ENCODE measurements at regions not wholly inside any gene's neighbourhood (a gene's known extent, or its start where the extent isn't known, plus 50 kb on each side); places are given as distances from the start of the nearest gene placed in this dataset.

- Mint-ChIP-seq H3K27ac (no peak overlapping the region), H3K4me1 (peaks cover 6% of the 10 kb centered on the region), H3K27me3 (peaks cover 17% of the 10 kb centered on the region), H3K36me3 (ENCODE audit: low read depth) (no peaks in the 10 kb centered on the region), H3K4me3 (peak overlapping the region; percentile 27), H3K9me3 (no peaks in the 10 kb centered on the region)
- intact Hi-C loops (cut with micrococcal nuclease), result no loop called here
- no peak for DNase-seq
Observed at GRCh38 chr7:54663603-54664234, 95.3 kb downstream of the SEC61G start.

DNA sequence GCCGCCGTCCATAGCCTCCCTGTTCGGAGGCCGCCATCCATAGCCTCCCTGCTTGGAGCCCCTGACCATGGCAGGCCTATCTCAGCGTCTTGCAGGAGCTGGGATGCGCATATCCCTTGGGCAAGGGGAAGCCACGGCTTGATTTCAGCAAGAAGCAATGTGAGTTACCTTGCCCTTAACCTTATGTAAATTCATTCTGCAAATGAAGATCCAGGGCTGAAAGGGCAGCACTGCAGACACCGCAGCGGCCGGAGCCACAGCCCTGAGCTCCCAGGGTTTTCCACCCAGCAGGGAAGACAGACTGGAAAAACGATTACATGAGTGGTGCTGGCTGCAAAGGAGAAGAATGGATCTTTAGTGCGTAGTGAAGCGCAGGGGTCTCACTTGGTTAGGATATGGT is 95.8 kb downstream of the SEC61G start:
- DNase-seq, result peak; percentile 42
- intact Hi-C loops (cut with micrococcal nuclease), result no loop called here
- no peak overlapping the region for H3K27ac Mint-ChIP-seq
- H3K27me3 Mint-ChIP-seq, result peaks cover 17% of the 10 kb centered on the region
- H3K4me1 Mint-ChIP-seq, result peaks cover 6% of the 10 kb centered on the region
- H3K9me3 Mint-ChIP-seq, result no peaks in the 10 kb centered on the region
- no peak overlapping the region for H3K4me3 Mint-ChIP-seq
- no peaks in the 10 kb centered on the region for H3K36me3 Mint-ChIP-seq (ENCODE audit: low read depth)

DNA sequence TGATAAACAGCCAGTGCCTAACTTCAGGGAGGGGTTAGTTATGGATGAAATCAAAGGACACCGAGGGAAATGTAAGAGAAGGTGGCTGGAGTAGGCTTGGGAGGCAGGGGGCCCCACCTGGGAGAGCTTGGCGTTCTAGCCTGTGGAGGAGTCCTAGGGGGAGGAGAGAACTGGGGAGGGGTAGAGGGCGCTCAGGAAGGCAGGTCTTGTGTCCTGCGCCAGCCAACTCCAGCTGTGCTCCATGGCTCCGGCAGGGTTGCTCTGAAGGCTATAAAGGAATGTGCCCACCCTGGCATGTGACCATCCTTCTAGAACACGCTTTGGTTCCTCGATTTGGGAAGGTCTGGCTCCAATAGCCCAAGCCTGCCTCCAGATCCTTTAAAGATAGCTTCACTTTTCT is 96.3 kb downstream of the SEC61G start:
- H3K27ac Mint-ChIP-seq, result no peak overlapping the region
- peaks cover 6% of the 10 kb centered on the region for H3K4me1 Mint-ChIP-seq
- intact Hi-C loops (cut with micrococcal nuclease), result no loop called here
- H3K36me3 Mint-ChIP-seq (ENCODE audit: low read depth), result no peaks in the 10 kb centered on the region
- no peak overlapping the region for H3K4me3 Mint-ChIP-seq
- no peaks in the 10 kb centered on the region for H3K9me3 Mint-ChIP-seq
- peaks cover 17% of the 10 kb centered on the region for H3K27me3 Mint-ChIP-seq
- DNase-seq, result peak; percentile 26

- H3K36me3 Mint-ChIP-seq (ENCODE audit: low read depth), result no peaks in the 10 kb centered on the region
- intact Hi-C loops (cut with micrococcal nuclease), result no loop called here
- H3K9me3 Mint-ChIP-seq, result no peaks in the 10 kb centered on the region
- H3K27me3 Mint-ChIP-seq, result no peaks in the 10 kb centered on the region
- no peak overlapping the region for H3K27ac Mint-ChIP-seq
- DNase-seq, result peak; percentile 45
- no peaks in the 10 kb centered on the region for H3K4me1 Mint-ChIP-seq
- no peak overlapping the region for H3K4me3 Mint-ChIP-seq
Observed at GRCh38 chr7:54653905-54654304, 105.1 kb downstream of the SEC61G start.

DNA sequence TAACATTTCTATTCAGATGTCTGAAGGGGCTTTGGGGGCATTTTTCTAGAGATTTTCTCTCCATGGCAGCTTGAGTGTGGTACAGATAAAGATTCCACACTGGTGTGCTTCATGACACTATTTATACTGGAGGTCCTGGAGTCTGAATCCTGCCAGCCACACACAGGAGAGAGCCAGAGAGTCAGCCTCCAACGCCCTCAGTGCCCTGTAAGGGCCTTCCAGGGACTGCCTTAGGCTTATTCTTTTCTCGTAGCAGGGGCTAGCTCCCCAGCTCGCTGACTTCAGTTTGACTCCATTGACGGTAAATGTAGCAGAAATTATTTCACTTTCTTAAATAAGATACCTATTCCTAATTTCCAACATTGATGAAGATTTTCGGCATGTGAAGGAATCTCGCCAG is 100.9 kb downstream of the VSTM2A start:
- Mint-ChIP-seq H3K4me3 (no peak overlapping the region), H3K27me3 (no peaks in the 10 kb centered on the region), H3K27ac (no peak overlapping the region), H3K36me3 (ENCODE audit: low read depth) (no peaks in the 10 kb centered on the region), H3K4me1 (no peaks in the 10 kb centered on the region), H3K9me3 (peaks cover 4% of the 10 kb centered on the region)
- peak; percentile 26 for DNase-seq
- intact Hi-C loops (cut with micrococcal nuclease), result no loop called here

DNA sequence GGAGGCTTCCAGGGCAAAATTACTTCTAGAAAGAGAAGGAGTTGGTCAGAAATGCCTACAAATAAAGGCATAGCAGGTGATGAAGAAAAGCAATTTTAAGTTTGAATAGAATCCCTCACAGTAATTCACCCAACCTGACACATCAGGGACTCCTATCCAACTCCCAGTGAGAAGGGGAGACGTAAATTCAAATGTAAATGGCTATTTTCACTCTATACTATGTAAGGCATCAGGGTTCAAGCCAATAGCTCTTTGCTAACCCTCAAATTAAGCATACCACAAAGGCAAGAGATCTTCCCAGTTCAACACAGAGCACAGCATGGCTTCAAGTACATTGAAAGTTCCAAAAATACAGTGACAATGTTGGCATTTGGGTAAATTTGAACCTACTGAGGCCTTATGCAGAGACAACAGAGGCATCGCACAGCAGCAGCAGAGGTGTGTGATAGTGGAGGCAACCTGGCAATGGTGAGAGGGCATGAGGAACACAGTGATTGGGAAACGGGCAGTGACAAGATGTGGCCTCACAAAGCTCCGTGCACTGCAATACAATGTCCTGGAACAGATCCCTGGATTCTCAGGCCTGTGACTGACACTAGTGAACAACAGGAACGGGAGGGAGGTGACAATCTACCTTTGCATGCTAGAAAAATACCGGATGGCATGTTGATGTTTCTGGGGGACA is 95.7 kb downstream of the VSTM2A start:
- Mint-ChIP-seq H3K4me3 (no peak overlapping the region), H3K4me1 (no peaks in the 10 kb centered on the region), H3K36me3 (ENCODE audit: low read depth) (no peaks in the 10 kb centered on the region), H3K27me3 (no peaks in the 10 kb centered on the region), H3K27ac (no peak overlapping the region), H3K9me3 (no peaks in the 10 kb centered on the region)
- intact Hi-C loops (cut with micrococcal nuclease), result no loop called here
- DNase-seq, result peak; percentile 37

- H3K36me3 Mint-ChIP-seq (ENCODE audit: low read depth), result no peaks in the 10 kb centered on the region
- H3K4me1 Mint-ChIP-seq, result no peaks in the 10 kb centered on the region
- H3K27ac Mint-ChIP-seq, result no peak overlapping the region
- DNase-seq, result no peak
- intact Hi-C loops (cut with micrococcal nuclease), result no loop called here
- no peaks in the 10 kb centered on the region for H3K27me3 Mint-ChIP-seq
- H3K9me3 Mint-ChIP-seq, result peaks cover 3% of the 10 kb centered on the region
- no peak overlapping the region for H3K4me3 Mint-ChIP-seq
Observed at GRCh38 chr7:54632696-54633095, 90.5 kb downstream of the VSTM2A start.

- Mint-ChIP-seq H3K36me3 (ENCODE audit: low read depth) (no peaks in the 10 kb centered on the region), H3K27me3 (no peaks in the 10 kb centered on the region), H3K9me3 (peaks cover 5% of the 10 kb centered on the region), H3K27ac (no peak overlapping the region), H3K4me1 (no peaks in the 10 kb centered on the region), H3K4me3 (no peak overlapping the region)
- intact Hi-C loops (cut with micrococcal nuclease), result no loop called here
- DNase-seq, result no peak
Observed at GRCh38 chr7:54629771-54630170, 87.6 kb downstream of the VSTM2A start.

- H3K9me3 Mint-ChIP-seq, result peaks cover 6% of the 10 kb centered on the region
Observed at GRCh38 chr7:54622696-54623309, 80.6 kb downstream of the VSTM2A start.

More at GRCh38 chr7:54622696-54623309, 80.6 kb downstream of the VSTM2A start:
- Mint-ChIP-seq H3K36me3 (ENCODE audit: low read depth) (no peaks in the 10 kb centered on the region), H3K27me3 (no peaks in the 10 kb centered on the region), H3K27ac (no peak overlapping the region), H3K4me1 (no peaks in the 10 kb centered on the region), H3K4me3 (no peak overlapping the region)
- intact Hi-C loops (cut with micrococcal nuclease), result no loop called here
- no peak for DNase-seq

Measured in activated CD4-positive, alpha-beta T cell treated with anti-CD3 and anti-CD28 coated beads, Interleukin-2, amount 10 ng/mL, durations not matched to agents 24 days and 14 days (primary cell).